Stimulated activated CD4-positive, alpha-beta T cell treated with anti-CD3 and anti-CD28 coated beads, Interleukin-15, amount 100 ng/mL, for 24 hours (primary cell): ENCODE measurements at regions not wholly inside any gene's neighbourhood (a gene's known extent, or its start where the extent isn't known, plus 50 kb on each side); places are given as distances from the start of the nearest gene placed in this dataset.
"Not testable (repeated sequence)": the region's sequence is repeated elsewhere in the genome, so short reads cannot be mapped to it uniquely, and the experiment has no call there.

Experiments
- DNase-seq: peaks from one replicate; pipeline ENCODE4 v3.0.0-alpha.2; 2020

DNA sequence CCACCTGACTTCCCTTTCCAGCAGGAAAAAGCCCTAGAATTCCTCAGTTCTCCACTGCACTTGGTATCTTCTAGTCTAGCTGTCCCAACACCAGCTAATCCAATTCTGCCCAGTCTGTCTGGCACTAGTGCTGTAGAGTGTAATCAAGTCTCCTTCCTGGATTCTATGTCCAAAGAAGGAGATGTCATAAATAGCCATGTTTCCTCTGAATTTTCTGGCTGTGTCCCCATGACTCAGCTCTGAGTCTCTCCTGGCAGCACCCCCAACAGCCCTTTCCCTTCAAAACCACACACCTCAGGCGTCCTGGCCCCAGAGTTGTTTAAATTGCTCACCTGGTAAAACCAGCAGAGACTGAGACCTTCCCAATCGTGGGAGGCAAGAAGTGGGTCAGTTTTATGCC, 197.2 kb downstream of the GRXCR1 start:
- DNase-seq: no peak

- DNase-seq: no peak
Observed at GRCh38 chr4:43103048-43103447, 210.5 kb downstream of the GRXCR1 start.

- DNase-seq: no peak
Observed at GRCh38 chr4:43112139-43112538, 219.6 kb downstream of the GRXCR1 start.

DNA sequence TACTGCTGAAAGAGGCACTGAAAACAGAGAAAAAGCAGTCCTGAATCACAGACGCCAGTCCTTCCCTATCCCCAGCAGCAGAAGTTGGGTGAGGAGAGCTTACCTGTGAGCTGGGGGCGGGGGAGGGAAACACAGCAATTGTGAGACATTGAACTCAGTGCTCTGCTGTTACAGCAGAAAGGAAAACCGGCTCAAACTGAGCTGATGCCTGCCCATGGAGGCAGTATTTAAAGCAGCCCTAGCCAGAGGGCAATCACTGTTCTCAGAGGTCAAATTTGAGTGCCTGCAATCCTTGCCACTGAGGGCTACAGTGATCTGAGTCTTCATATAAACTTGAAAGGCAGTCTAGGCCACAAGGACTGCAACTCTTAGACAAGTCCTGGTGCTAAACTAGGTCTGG, 220.7 kb downstream of the GRXCR1 start:
- DNase-seq: no peak

GRCh38 chr4:43126595-43126994, 234.1 kb downstream of the GRXCR1 start:
- no peak for DNase-seq

- no peak for DNase-seq
Observed at GRCh38 chr4:43130228-43131021, 237.9 kb downstream of the GRXCR1 start.

DNA sequence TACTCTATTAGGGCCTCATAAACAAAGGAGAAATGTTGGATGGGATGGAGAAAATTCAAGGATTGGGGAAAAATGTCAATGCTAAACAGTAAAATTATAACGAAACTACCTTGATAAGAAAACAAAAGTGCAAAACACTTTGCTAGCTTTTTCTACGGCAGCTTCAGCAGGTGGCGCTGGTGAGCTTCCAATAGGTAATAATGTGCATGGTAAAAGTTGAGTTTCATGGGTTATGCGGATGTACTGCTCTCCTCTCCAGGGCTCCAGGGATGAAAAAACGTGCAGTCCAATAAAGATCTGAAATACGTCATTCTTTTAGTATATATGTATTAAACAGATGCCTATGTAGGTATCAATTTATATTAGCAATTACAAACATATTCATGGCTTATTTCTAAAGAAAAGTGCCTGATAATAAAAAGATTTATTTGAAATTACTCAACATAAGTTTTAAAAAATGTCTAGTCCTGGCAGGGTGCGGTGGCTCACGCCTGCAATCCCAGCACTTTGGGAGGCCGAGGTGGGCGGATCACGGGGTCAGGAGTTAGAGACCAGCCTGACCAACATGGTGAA, 239.6 kb downstream of the GRXCR1 start:
- peak; percentile 67 for DNase-seq

- no peak for DNase-seq
Observed at GRCh38 chr4:43133566-43133965, 241.1 kb downstream of the GRXCR1 start.

DNA sequence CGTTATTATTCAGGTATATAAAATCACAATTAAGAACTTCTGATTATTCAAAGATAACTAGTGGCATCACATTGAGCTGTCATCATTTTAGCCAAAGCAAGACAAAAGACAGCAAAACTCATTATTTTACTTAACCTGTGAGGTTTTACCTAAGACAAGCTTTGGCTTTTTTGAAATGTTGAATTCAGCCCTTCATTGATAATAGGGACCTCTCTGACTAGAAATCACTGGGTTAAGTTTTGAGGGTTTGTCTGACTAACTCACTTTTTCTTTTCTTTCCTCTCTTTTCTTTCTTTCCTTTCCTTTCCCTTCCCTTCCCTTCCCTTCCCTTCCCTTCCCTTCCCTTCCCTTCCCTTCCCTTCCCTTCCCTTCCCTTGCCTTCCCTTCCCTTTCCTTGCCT, 244.2 kb downstream of the GRXCR1 start:
- no peak for DNase-seq

DNA sequence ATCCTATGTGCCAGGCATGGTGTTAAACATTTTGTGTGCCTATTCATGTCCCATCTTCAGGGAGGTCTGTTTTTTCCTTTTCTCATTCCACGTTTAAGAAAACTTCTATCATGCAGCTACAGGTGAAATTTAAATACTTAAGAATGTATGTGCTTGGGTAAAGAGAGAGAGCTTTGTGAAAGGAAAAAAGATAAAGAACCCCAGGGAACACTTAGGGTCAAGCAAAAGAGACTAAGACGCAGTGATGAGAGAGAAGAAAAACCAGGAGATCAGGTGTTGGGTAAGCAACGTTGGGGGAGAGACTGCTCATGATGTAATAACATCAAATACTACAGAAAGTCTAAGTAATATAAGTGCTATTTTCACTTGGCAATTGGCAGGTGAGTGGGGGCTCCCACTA, 253.7 kb downstream of the GRXCR1 start:
- no peak for DNase-seq

DNA sequence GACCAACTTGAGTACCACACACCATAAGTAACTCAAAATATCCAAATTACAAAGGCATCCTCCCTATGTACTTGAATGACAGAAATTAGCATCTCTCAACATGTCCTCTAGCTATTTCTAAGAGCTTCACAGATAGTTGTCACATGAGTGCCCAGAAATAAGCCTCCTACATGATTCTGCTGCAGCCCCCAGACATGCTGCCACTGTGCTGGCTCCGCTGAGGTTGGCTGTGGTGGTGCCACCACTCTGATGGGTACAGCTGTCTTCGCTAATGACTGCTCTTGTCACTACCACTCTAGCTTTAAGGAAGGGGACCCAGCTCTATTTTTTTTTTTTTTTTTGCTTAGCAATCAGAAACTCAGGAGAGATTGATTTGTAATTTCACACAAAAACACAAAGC, 256.0 kb downstream of the GRXCR1 start:
- DNase-seq: no peak

- DNase-seq: no peak
Observed at GRCh38 chr4:43163101-43163792, 270.7 kb downstream of the GRXCR1 start.

DNA sequence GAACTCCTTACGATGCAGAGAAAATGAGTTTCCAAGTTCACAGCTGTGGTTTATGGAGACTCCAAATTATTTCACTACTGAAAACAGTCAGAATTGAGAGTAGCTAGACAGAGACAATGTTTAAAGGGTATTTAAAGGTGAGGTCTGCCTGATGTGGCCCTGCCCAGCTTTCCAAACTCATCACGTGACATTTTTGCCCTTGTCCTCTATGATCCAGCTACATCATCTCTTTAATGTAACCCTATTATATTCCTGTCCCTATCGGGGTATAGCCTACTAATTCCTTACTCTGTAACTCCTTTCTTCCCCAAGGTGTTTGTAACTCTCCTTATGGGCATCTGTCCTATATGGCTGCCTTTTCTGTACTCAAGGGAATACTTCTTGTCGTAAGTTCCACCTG, 297.2 kb downstream of the GRXCR1 start:
- DNase-seq: no peak

GRCh38 chr4:43212576-43212975, 320.1 kb downstream of the GRXCR1 start:
- DNase-seq: not testable (repeated sequence)

GRCh38 chr4:43223820-43224219, 331.3 kb downstream of the GRXCR1 start:
- DNase-seq: no peak

DNA sequence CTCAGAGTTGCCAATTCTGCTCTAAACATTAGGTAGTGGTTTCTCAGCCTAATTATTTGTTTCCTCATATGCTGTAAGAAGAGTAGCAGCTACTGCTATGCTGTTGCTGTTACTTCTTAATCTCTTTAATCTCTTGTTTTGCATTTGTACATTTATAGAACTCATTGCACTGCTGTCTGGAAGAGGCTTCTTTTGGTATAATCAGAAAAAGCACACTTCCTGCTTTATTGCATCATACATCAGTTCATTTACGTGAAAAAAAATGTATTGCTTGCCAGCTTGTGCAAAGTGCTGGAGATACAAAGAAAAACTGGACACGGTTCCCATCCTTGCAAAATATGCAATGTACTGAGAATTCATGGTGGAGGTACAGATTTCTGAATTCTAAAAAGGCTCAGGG, 332.0 kb downstream of the GRXCR1 start:
- DNase-seq: no peak

DNA sequence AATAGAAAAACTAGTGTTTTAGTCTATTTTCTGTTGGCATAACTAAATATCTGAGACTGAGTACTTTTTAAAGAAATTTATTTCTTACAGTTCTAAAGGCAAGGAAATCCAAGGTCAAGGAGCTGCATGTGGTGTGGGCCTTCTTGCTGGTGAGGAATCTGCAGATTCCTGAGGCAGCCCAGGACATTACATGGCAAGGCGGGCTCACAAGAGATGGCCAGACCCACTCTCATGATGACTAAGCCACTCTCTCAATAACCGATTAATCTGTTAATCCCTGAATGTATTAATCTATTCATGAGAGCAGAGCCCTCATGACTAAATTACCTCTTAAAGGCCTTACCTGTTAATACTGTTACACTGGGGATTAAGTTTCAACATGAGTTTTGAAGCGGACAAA, 340.8 kb downstream of the GRXCR1 start:
- no peak for DNase-seq

- no peak for DNase-seq
Observed at GRCh38 chr4:43234626-43235415, 342.3 kb downstream of the GRXCR1 start.

DNA sequence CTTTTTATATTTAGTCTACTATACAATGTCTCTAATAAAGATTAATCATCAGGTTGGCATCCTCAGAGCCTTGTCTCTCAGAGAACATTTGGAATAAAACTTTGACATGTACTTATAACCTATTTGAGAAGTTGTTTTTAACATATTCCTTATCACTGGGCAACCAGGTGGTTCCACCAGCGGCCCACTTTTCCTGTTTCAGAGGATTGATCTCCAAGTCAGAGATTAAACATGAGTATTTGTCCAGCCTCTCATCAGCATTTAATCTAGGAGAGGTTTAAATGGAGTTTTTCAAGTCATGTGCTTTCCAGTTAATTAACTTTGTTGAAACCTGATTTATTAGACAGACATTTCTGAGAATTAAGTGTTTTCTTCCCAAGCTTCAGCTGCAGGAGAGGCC, 345.5 kb downstream of the GRXCR1 start:
- DNase-seq: no peak

DNA sequence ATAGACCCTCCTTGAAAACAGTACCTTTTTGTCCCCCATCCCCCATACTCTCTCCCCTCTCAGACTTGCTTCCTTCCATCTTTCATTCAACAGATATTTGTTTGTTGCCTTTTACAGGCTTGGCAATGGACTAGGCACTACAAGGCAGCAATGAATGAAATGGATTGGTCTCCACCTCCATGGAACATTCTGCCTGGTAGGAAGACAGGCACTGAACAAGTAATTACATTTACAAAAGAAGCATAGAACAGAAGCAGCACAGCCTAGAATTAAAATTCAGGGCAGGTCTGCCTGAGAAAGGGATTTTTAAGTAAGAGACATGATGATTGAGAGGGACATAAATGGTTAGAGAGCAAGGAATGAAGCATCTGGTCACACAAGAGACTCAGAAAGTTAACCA, 346.1 kb downstream of the GRXCR1 start:
- no peak for DNase-seq

GRCh38 chr4:43241104-43241503, 348.6 kb downstream of the GRXCR1 start:
- no peak for DNase-seq

DNA sequence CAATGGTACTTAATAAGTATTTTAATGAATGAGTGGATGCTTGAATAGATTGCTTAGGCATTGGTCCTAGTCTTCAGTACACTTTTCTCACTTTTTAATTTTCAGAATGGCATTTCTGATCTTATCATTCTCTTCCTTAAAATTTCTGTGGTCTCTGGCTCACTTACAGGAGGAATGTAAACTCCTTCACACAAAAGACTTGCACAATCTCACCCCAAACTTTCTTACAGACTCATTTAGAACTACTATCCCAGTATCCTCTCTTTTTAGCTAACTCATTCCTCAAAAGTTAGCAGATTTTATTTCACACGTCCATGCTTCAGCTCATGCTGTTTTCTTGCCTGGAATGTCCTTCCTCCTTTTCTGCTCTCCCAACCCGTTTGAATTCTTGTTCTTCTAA, 350.1 kb downstream of the GRXCR1 start:
- DNase-seq: no peak

GRCh38 chr4:43243433-43244116, 351.1 kb downstream of the GRXCR1 start:
- DNase-seq: no peak
